Keratinocyte (primary cell): ENCODE measurements at regions not wholly inside any gene's neighbourhood (a gene's known extent, or its start where the extent isn't known, plus 50 kb on each side); places are given as distances from the start of the nearest gene placed in this dataset.

ENCODE experiments used
- DNase-seq: peaks from one replicate; pipeline ENCODE4 v3.0.0-alpha.2; 2011; ENCODE audit warnings: low read depth, missing footprints, low spot score
- FAIRE-seq: peaks from 2 replicates; lab custom pipeline; 2011; peaks lifted over from hg19 to GRCh38; lab: Jason Lieb, UNC
- H2AFZ ChIP-seq: 2 replicates; pipeline ENCODE4 v1.6.0; 2012; ENCODE audit warnings: low read length, control low read depth, inconsistent platforms; ENCODE audit not compliant: control insufficient read depth
- H3K27ac ChIP-seq: 2 replicates; pipeline ENCODE4 v1.5.1; 2011; ENCODE audit warnings: low read length; ENCODE audit not compliant: control insufficient read depth, insufficient read depth
- H3K27me3 ChIP-seq: 3 replicates; pipeline ENCODE4 v1.6.0; 2011; ENCODE audit warnings: low read length; ENCODE audit not compliant: control insufficient read depth, insufficient read depth; ENCODE audit errors: extremely low read depth
- H3K36me3 ChIP-seq, 2 experiments: 2 replicates in 1 of 2; 3 replicates in 1 of 2; pipeline ENCODE4 v1.5.1; 2011; ENCODE audit warnings: low read length in 2 of 2, mild to moderate bottlenecking in 1 of 2; ENCODE audit not compliant: control insufficient read depth in 2 of 2, insufficient read depth in 2 of 2; ENCODE audit errors: extremely low read depth in 1 of 2
- H3K4me1 ChIP-seq: 3 replicates; pipeline ENCODE4 v1.5.1; 2011; ENCODE audit warnings: low read length; ENCODE audit not compliant: control insufficient read depth, insufficient read depth; ENCODE audit errors: extremely low read depth
- H3K4me2 ChIP-seq: 3 replicates; pipeline ENCODE4 v1.6.0; 2011; ENCODE audit warnings: low read depth, low read length; ENCODE audit not compliant: control insufficient read depth, insufficient read depth; ENCODE audit errors: extremely low read depth
- H3K4me3 ChIP-seq, 3 experiments: fragments of 200-600 bp in 1 of 3; sonication (generic) in 1 of 3; 2 replicates in 2 of 3; 3 replicates in 1 of 3; pipeline ENCODE4 v1.5.1; 2011 to 2016; ENCODE audit warnings: low read length in 3 of 3, mild to moderate bottlenecking in 3 of 3, control low read depth in 2 of 3, inconsistent platforms in 1 of 3, low read depth in 1 of 3, mixed read lengths in 1 of 3, mixed run types in 1 of 3, moderate library complexity in 1 of 3; ENCODE audit not compliant: control insufficient read depth in 2 of 3, insufficient read depth in 2 of 3; ENCODE audit errors: extremely low read depth in 1 of 3
- H3K79me2 ChIP-seq: 2 replicates; pipeline ENCODE4 v1.6.0; 2012; ENCODE audit warnings: low read length; ENCODE audit not compliant: control insufficient read depth, insufficient read depth
- H3K9ac ChIP-seq: 3 replicates; pipeline ENCODE4 v1.6.0; 2011; ENCODE audit warnings: low read length; ENCODE audit not compliant: control insufficient read depth, insufficient read depth; ENCODE audit errors: extremely low read depth
- H3K9me1 ChIP-seq: 3 replicates; pipeline ENCODE4 v1.6.0; 2011; ENCODE audit warnings: low read length; ENCODE audit not compliant: control insufficient read depth, insufficient read depth; ENCODE audit errors: extremely low read depth
- H3K9me3 ChIP-seq: 2 replicates; pipeline ENCODE4 v1.5.1; 2012; ENCODE audit warnings: low read depth, low read length; ENCODE audit not compliant: control insufficient read depth
- H4K20me1 ChIP-seq: 3 replicates; pipeline ENCODE4 v1.6.0; 2011; ENCODE audit warnings: low read length; ENCODE audit not compliant: control insufficient read depth, insufficient read depth; ENCODE audit errors: extremely low read depth
- CTCF ChIP-seq, 3 experiments: IDR thresholded peaks in 1 of 3; conservative IDR thresholded peaks in 1 of 3; optimal IDR thresholded peaks in 1 of 3; 2 replicates in 2 of 3; 3 replicates in 1 of 3; pipeline versions ENCODE3 to v1.5.1; 2011; ENCODE audit warnings: low read length in 3 of 3, mild to moderate bottlenecking in 3 of 3, moderate library complexity in 2 of 3, control low read depth in 1 of 3, inconsistent platforms in 1 of 3; ENCODE audit not compliant: insufficient read depth in 2 of 3; ENCODE audit errors: extremely low read depth in 1 of 3
- EZH2 ChIP-seq: IDR thresholded peaks from one replicate; pipeline ENCODE4 v1.6.1; 2012; ENCODE audit warnings: inconsistent platforms, mild to moderate bottlenecking, low read length, moderate library complexity
- dilution Hi-C: fragments of 300-500 bp; cut with MboI; formaldehyde crosslinking; loops from one replicate; pipeline ENCODE4 v1.7.0; 2020; ENCODE audit warnings: low sequenced_read_pairs; ENCODE audit not compliant: extremely low pct_ligation_motif_present

DNA sequence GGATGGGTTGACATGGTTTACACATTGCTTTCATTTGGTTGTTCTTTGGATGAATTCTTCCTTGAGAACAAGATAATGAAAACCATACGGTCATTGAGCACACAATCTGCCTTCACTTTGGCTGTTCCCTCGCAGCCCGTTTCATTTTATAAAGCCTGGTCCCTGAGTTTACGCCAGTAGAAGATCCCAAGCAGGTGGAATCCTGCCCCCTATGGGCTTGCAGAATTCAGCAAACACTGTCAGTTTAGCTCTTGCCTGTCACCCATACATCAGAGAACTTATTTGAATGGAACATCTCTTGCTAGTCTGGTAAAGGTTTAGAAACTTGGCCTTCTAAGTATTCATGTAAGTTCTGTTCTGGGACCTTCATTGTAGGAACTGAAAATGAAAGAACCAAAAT lies 666.4 kb upstream of the ZEB2 start:
- no peak for FAIRE-seq
- Histone ChIP-seq H3K9me3 (no peaks in the 10 kb centered on the region), H4K20me1 (no peaks in the 10 kb centered on the region), H3K4me1 (peaks cover 5% of the 10 kb centered on the region), H3K36me3 (no peaks in the 10 kb centered on the region), H3K4me2 (no peak overlapping the region), H3K9me1 (no peaks in the 10 kb centered on the region), H3K9ac (no peak overlapping the region), H3K27me3 (no peaks in the 10 kb centered on the region), H2AFZ (no peak overlapping the region), H3K79me2 (no peaks in the 10 kb centered on the region), H3K27ac (no peak overlapping the region), H3K4me3 (no peak overlapping the region)
- dilution Hi-C loops = no loop called here
- DNase-seq = no peak
- TF ChIP-seq EZH2 = no peak
- TF ChIP-seq CTCF (optimal IDR thresholded peaks at IDR 0.05 in 1 of 3, IDR thresholded peaks at IDR 0.05 in 1 of 3, conservative IDR thresholded peaks at IDR 0.05 in 1 of 3; ENCODE audit: extremely low read depth in 1 of 3, insufficient read depth in 2 of 3, low read length in 3 of 3) = no peak

GRCh38 chr2:145185696-145186095 lies 665.8 kb upstream of the ZEB2 start:
- H3K9me1 ChIP-seq = no peaks in the 10 kb centered on the region
- DNase-seq (no peak), FAIRE-seq (no peak)
- no peaks in the 10 kb centered on the region for H3K27me3 ChIP-seq
- no peak overlapping the region for H3K4me3 ChIP-seq
- H3K27ac ChIP-seq = no peak overlapping the region
- H3K9ac ChIP-seq = no peak overlapping the region
- dilution Hi-C loops = no loop called here
- H3K9me3 ChIP-seq = no peaks in the 10 kb centered on the region
- TF ChIP-seq EZH2 (no peak), CTCF (optimal IDR thresholded peaks at IDR 0.05 in 1 of 3, IDR thresholded peaks at IDR 0.05 in 1 of 3, conservative IDR thresholded peaks at IDR 0.05 in 1 of 3; ENCODE audit: extremely low read depth in 1 of 3, insufficient read depth in 2 of 3, low read length in 3 of 3) (no peak)
- H2AFZ ChIP-seq = no peak overlapping the region
- H4K20me1 ChIP-seq = no peaks in the 10 kb centered on the region
- no peak overlapping the region for H3K4me2 ChIP-seq
- no peaks in the 10 kb centered on the region for H3K79me2 ChIP-seq
- H3K4me1 ChIP-seq = peaks cover 5% of the 10 kb centered on the region
- H3K36me3 ChIP-seq = no peaks in the 10 kb centered on the region
